GM18520 (cell line): ENCODE measurements at regions not wholly inside any gene's neighbourhood (a gene's known extent, or its start where the extent isn't known, plus 50 kb on each side); places are given as distances from the start of the nearest gene placed in this dataset.

Experiments used
- ATAC-seq: cut with Tn5 transposase; IDR thresholded peaks from one replicate; pipeline ENCODE4 v1.9.1; 2021; ENCODE audit not compliant: unreplicated experiment

GRCh38 chr5:10077791-10078545, 171.7 kb downstream of the ATPSCKMT start:
- ATAC-seq: no peak

DNA sequence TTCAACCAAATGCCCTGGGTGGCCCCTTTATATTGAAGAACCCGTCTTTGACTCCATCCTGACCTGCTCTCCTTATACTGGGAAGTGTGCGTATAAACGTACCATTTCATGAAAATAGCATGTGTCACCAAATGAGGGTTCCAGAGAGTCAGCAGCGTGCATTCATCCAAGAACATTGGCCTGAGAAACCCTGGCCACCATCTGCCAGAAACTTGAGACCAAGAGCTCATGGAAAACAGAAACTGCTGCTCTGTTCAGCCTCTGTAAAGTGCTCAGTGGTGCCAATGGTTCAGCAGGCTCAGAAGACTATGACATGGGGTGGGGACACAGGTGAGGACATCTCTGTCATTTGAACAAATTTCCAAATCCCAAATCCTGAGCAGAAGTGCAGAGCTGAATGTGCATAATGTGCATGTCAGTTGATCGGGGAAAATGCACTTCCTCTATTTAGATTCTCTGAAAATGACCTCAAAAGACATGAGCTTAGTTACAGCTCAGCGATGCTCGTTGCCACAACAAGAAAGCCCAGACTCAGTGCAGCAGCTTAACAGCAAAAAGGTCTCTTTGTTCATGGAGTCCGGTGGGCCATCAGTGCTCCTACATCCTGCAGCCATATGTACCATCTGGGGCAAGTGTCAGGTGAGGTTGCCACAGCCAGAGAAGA, 176.1 kb downstream of the ATPSCKMT start:
- ATAC-seq: no peak

DNA sequence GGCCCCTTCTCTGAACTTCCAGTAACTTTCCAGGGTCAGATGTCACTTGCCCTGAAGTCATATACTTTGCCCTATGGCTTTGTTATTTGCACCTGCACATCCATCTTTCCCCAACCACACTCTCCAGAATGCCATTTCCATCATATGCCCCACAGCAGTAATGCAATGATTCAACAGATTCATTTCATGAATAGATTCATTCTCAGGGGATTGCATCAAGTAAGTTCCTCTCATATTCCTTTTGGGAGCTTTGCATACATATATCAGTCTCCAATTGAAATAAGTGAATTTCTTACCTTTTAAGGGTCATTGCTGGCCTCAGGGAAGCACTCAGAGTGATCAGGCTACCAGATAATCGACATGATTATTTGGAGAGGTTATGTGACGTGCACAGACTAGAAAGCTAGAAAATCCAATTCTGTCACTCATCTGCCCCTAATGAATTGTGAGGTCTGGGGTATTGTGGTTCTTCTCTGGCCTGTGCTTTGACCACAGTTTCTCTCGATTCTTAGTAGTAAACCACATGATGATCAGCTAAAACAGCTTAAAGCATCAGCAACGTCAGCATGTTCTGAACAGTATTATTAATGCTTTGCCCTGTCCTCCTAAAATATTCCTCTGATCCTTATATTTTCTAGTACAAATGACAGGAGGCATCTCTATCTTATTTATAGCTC, 179.9 kb downstream of the ATPSCKMT start:
- ATAC-seq: peak; percentile 65

GRCh38 chr5:10065428-10066000, 184.2 kb downstream of the ATPSCKMT start:
- ATAC-seq: no peak

- ATAC-seq: no peak
Observed at GRCh38 chr5:10064546-10065195, 185.0 kb downstream of the ATPSCKMT start.

GRCh38 chr5:10063997-10064396, 185.7 kb downstream of the ATPSCKMT start:
- no peak for ATAC-seq

- no peak for ATAC-seq
Observed at GRCh38 chr5:10059980-10060379, 189.7 kb downstream of the ATPSCKMT start.

DNA sequence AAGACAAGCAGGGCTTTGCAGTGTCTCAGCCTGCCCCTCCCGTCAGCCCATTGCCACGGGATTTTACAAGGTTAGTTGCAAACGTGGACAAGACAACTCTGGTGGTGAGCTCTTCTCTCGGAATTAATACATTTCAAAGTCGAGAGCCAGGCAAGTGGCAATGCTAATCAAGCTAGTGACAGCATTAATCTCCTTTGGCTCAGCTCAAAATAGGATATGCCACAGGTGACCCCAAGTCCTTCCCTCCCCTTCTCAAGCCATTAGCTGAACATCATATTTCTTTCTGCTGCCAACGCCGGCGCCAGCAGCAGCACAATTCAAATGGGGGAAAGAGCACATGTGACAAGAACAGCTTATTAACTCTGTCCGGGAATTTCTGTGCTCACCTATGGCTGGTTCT, 190.1 kb downstream of the ATPSCKMT start:
- no peak for ATAC-seq

DNA sequence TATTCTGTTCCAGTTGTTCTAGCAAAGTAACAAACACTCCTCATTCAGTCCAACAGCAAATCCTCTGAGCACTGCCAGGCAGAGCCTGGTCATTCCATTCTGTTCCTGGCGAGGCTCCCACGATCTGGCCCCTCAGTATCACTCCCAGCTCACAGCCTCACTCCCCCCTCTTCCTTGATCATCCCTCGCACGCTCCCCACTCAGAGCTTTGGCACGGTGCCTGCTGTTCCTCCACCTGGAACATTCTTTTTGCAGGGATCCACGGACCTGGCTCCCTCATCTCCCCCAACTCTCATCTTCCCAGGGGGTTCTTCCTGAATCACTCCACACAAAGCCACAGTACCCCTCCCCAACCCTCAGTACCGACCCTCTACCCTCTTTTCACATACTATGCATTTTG, 192.3 kb downstream of the ATPSCKMT start:
- ATAC-seq: no peak

GRCh38 chr5:10056228-10056760, 193.4 kb downstream of the ATPSCKMT start:
- ATAC-seq: no peak

- no peak for ATAC-seq
Observed at GRCh38 chr5:10049858-10050455, 199.7 kb downstream of the ATPSCKMT start.

DNA sequence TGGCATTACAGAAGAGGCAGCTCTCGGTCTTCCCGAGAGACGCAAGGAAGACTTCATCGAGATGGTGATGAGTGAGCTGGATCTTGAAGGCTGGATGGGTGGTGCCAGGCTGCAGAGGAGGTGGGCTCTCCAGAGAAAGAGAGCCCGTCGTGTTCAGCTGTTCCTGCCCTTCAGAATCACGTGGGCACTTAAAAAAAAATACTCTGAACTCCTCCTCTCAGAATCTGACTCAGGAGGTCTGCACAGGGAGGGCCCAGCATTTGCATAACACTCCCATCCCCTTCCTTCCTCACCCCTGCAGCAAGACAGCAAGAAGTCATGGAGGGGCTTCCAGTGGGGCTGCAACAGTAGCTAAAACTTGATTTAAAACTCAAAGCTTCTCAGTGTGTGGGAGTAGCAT, 203.0 kb downstream of the ATPSCKMT start:
- ATAC-seq: no peak

- no peak for ATAC-seq
Observed at GRCh38 chr5:10045376-10045775, 204.3 kb downstream of the ATPSCKMT start.

DNA sequence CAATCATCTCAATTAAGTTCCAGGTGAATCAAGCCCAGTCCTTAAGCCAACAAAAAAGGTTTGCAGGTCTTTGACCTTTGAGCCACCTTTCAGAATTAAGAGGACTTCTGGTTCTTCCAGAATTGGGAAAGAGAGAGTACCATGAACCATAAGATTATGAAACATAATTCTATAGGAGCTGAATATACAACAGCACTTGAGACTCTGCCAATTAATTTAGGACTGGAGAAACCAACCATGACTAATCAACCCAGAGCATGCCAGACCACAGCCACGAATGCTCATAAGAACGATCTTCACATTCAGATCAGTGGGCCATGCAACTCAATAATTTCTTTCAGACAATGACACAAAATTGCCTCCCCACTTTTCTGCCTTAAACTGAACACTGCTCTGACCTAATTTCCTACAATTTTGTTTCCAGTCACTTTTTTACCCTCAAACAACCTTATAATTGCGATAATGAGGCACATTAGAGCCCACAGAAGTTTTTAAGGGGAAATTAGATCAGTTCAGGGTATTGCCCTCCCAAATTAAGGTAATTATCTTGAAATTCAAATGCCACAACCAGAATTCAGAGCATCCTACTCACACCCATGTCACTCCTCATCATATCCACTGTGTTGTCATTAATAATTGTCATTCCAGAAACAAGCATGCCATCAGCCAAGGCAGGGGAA, 213.4 kb downstream of the ATPSCKMT start:
- ATAC-seq: no peak

- ATAC-seq: no peak
Observed at GRCh38 chr5:10034001-10034400, 215.7 kb downstream of the ATPSCKMT start.

DNA sequence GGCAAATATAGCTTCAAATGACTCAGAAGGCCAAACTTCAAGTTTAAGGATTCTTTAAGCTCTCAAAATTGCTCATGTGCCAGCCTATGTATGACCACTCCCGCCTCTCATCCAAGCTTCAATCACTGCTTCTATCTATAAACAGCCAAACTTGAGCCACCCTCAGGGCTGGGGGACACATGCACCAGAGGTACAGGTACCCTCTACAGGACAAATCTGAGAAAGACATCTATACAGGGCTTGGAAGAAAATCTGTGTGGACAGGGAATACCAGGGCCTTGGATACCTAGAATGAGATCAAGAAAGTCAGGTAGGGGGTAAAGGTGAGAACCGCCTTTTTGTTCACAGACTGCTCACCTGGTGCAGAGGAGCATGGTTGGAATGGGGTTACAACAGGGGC, 217.9 kb downstream of the ATPSCKMT start:
- ATAC-seq: no peak

GRCh38 chr5:10030219-10030831, 219.4 kb downstream of the ATPSCKMT start:
- ATAC-seq: no peak

DNA sequence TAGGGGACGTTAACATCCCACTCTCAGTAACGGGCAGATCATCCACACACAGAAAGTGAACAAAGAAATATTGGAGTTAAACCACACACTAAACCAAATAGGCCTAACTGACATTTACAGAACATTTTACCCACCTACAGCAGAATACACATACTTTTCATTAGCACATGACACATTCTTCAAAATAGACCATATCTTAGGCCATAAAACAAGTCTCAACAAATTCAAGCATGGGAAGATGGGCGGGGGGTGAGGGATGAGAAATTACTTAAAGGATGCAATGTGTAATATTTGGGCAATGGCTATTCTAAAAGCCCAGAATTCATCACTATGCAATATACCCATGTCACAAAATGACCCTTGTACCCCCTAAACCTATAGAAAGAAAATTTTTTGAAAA, 226.2 kb downstream of the ATPSCKMT start:
- no peak for ATAC-seq

DNA sequence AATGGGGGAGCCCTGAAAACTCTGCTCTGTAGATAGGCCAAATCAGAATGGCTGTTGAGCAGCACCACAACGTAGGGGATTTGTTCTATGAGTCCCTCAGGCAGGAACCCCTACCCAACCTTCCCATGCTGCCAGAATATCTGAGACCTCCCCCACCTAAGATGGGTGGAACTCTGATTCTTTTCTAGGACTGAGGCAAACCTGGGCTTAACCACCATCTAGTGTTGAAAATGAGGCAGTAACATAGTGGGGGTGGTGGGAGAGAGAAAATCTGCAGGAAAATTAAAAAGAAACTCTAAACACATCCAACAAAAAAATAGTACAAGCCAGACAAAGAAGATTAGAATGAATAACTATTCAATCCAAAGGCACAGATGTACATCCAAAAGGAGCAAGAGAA, 228.4 kb downstream of the ATPSCKMT start:
- no peak for ATAC-seq

DNA sequence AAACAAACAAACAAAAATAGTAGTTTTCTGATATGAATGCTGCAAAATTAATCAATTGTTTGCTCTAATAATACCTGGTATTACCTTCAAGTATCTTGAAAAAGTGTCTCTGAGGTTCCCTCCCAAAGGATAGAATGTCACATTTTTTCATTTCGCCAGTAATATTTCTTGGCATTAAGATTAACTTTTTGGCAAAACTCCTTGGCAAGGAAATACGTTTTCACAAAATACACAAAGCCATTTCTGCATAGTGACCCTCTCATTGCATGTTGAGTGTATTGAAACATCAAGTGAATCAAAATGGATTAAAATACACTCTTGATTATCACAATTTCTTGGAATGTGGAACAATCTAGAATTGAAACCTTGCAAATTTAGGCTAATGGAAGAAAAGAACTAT, 230.5 kb downstream of the ATPSCKMT start:
- no peak for ATAC-seq
